ENCODE measurements at regions not wholly inside any gene's neighbourhood (a gene's known extent, or its start where the extent isn't known, plus 50 kb on each side); places are given as distances from the start of the nearest gene placed in this dataset.

DNA sequence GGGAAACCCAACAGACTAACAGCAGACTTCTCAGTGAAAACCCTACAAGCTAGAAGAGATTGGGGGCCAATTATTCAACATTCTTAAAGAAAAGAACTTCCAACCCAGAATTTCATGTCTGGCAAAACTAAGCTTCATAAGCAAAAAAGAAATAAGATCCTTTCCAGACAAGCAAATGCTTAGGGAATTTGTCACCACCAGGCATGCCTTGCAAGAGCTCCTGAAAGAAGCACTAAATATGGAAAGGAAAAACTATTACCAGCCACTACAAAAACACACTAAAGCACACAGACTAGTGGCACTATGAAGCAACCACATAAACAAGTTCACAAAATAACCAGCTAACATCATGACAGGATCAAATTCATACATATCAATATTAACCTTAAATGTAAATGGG is 131.1 kb downstream of the OR2K2 start:
- TF ChIP-seq EZH2 (IDR thresholded peaks at IDR 0.05) (no peak), POLR2AphosphoS5 (IDR thresholded peaks at IDR 0.05; ENCODE audit: borderline replicate concordance, low read depth, low read length) (no peak), FOXP2 (optimal IDR thresholded peaks at IDR 0.05; ENCODE audit: control extremely low read depth, extremely low read length, insufficient read depth) (no peak)

Data from SK-N-MC (cell line).